SK-N-SH treated with all-trans-retinoic acid at 6 μM for 48 hours (cell line): ENCODE measurements at regions not wholly inside any gene's neighbourhood (a gene's known extent, or its start where the extent isn't known, plus 50 kb on each side); places are given as distances from the start of the nearest gene placed in this dataset.

ENCODE experiments used
- BACH2 ChIP-seq: fragments of 250-450 bp; sonication (Bioruptor Pico); IDR thresholded peaks from 2 replicates; pipeline ENCODE4 v1.9.0; 2021; ENCODE audit warnings: mild to moderate bottlenecking, borderline replicate concordance
- OSR1 ChIP-seq: fragments of 250-450 bp; sonication (Bioruptor Pico); IDR thresholded peaks from 2 replicates; pipeline ENCODE4 v1.8.0; 2022; ENCODE audit warnings: moderate library complexity, mild to moderate bottlenecking, inconsistent platforms
- ZFP3 ChIP-seq: fragments of 250-450 bp; sonication (Bioruptor Pico); IDR thresholded peaks from 2 replicates; pipeline ENCODE4 v1.5.0; 2020; ENCODE audit warnings: mild to moderate bottlenecking, moderate library complexity
- TF ChIP-seq, protein P1 (sequence below): fragments of 250-450 bp; sonication (Bioruptor Pico); IDR thresholded peaks from 2 replicates; pipeline ENCODE4 v1.8.0; 2020; ENCODE audit warnings: mild to moderate bottlenecking, moderate library complexity, borderline replicate concordance
- TF ChIP-seq, protein P2 (sequence below): fragments of 250-450 bp; sonication (Bioruptor Pico); IDR thresholded peaks from 2 replicates; pipeline ENCODE4 v1.5.0; 2020; ENCODE audit warnings: mild to moderate bottlenecking, moderate library complexity

DNA sequence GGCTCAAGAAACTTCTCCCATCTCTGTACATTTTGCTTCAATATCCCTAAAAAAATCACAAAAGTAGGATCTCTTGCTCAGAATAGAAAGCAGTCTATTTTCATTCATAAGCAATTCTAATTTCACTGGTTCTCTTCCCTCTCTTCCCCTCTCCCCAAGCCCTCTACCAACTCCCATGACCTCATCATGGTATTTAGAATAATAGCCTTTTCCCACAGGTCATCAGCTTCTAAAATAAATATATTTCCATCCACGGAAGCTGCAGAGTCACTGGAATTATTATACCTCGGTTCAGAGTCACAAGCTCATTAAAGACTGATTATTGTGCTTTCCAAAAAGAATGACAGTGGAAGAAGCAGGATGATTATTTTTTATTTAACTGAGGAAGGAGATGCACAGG lies 84.2 kb upstream of the ADRA1B start:
- TF ChIP-seq, protein P1, sequence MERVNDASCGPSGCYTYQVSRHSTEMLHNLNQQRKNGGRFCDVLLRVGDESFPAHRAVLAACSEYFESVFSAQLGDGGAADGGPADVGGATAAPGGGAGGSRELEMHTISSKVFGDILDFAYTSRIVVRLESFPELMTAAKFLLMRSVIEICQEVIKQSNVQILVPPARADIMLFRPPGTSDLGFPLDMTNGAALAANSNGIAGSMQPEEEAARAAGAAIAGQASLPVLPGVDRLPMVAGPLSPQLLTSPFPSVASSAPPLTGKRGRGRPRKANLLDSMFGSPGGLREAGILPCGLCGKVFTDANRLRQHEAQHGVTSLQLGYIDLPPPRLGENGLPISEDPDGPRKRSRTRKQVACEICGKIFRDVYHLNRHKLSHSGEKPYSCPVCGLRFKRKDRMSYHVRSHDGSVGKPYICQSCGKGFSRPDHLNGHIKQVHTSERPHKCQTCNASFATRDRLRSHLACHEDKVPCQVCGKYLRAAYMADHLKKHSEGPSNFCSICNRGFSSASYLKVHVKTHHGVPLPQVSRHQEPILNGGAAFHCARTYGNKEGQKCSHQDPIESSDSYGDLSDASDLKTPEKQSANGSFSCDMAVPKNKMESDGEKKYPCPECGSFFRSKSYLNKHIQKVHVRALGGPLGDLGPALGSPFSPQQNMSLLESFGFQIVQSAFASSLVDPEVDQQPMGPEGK (CRISPR knock-in tag): no peak
- TF ChIP-seq OSR1 (CRISPR knock-in tag): no peak
- TF ChIP-seq ZFP3 (CRISPR knock-in tag): no peak
- no peak for TF ChIP-seq BACH2 (CRISPR knock-in tag)
- TF ChIP-seq, protein P2, sequence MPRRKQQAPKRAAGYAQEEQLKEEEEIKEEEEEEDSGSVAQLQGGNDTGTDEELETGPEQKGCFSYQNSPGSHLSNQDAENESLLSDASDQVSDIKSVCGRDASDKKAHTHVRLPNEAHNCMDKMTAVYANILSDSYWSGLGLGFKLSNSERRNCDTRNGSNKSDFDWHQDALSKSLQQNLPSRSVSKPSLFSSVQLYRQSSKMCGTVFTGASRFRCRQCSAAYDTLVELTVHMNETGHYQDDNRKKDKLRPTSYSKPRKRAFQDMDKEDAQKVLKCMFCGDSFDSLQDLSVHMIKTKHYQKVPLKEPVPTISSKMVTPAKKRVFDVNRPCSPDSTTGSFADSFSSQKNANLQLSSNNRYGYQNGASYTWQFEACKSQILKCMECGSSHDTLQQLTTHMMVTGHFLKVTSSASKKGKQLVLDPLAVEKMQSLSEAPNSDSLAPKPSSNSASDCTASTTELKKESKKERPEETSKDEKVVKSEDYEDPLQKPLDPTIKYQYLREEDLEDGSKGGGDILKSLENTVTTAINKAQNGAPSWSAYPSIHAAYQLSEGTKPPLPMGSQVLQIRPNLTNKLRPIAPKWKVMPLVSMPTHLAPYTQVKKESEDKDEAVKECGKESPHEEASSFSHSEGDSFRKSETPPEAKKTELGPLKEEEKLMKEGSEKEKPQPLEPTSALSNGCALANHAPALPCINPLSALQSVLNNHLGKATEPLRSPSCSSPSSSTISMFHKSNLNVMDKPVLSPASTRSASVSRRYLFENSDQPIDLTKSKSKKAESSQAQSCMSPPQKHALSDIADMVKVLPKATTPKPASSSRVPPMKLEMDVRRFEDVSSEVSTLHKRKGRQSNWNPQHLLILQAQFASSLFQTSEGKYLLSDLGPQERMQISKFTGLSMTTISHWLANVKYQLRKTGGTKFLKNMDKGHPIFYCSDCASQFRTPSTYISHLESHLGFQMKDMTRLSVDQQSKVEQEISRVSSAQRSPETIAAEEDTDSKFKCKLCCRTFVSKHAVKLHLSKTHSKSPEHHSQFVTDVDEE (CRISPR knock-in tag): no peak
